GM12891 (cell line): ENCODE measurements at regions not wholly inside any gene's neighbourhood (a gene's known extent, or its start where the extent isn't known, plus 50 kb on each side); places are given as distances from the start of the nearest gene placed in this dataset.

Source experiments
- DNase-seq: peaks from one replicate; pipeline ENCODE4 v3.0.0; 2011; ENCODE audit warnings: low spot score; ENCODE audit not compliant: insufficient read length
- FAIRE-seq: peaks from 2 replicates; lab custom pipeline; 2011; peaks lifted over from hg19 to GRCh38; lab: Jason Lieb, UNC
- PAX5 ChIP-seq: IDR thresholded peaks from 2 replicates; pipeline ENCODE4 v1.6.1; 2011; ENCODE audit warnings: low read length, moderate library complexity, mild to moderate bottlenecking; ENCODE audit not compliant: insufficient read depth, severe bottlenecking
- POLR2A ChIP-seq: IDR thresholded peaks from 2 replicates; pipeline ENCODE4 v1.6.1; 2011; ENCODE audit warnings: low read depth, low read length, control low read depth
- POLR2AphosphoS5 ChIP-seq: IDR thresholded peaks from 2 replicates; pipeline ENCODE4 v1.6.1; 2011; ENCODE audit warnings: low read depth, low read length, control low read depth
- POU2F2 ChIP-seq: IDR thresholded peaks from 2 replicates; pipeline ENCODE4 v1.6.1; 2011; ENCODE audit warnings: low read depth, mild to moderate bottlenecking, control low read depth, low read length, moderate library complexity
- SPI1 ChIP-seq: IDR thresholded peaks from 2 replicates; pipeline ENCODE4 v1.6.1; 2011; ENCODE audit warnings: low read depth, low read length, control low read depth
- TAF1 ChIP-seq: IDR thresholded peaks from 2 replicates; pipeline ENCODE4 v1.6.1; 2011; ENCODE audit warnings: low read depth, low read length, control low read depth

GRCh38 chr6:114783083-114783482, 440.3 kb upstream of the HS3ST5 start:
- DNase-seq: no peak
- TF ChIP-seq TAF1: no peak
- TF ChIP-seq POLR2AphosphoS5: no peak
- no peak for TF ChIP-seq POLR2A
- TF ChIP-seq POU2F2: no peak
- TF ChIP-seq PAX5: no peak
- TF ChIP-seq SPI1: no peak
- FAIRE-seq: no peak

GRCh38 chr6:114764866-114765265, 422.0 kb upstream of the HS3ST5 start:
- TF ChIP-seq POLR2AphosphoS5 (no peak), TAF1 (no peak), POLR2A (no peak), PAX5 (no peak), SPI1 (no peak), POU2F2 (no peak)
- no peak for DNase-seq
- no peak for FAIRE-seq

DNA sequence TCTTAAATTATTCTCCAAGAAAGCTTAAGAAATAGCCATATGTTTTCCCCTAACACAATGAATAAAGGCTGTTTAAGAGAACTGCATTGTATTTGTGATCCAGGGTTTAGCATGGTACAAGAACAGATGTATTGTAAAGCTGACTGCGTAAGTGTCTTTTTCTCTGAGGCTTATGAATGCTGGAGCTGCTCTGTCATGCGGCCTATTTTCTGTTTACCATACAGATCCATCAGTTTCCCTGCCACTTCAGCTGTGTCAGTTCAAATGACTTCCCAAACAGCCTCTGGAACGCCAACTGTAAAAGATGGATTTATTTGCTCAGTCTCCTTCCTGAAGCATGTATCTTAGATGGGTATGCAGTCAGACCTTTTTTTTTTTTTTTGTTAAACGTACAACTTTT, 419.3 kb upstream of the HS3ST5 start:
- no peak for DNase-seq
- FAIRE-seq: no peak
- no peak for TF ChIP-seq POLR2A
- no peak for TF ChIP-seq SPI1
- no peak for TF ChIP-seq POU2F2
- TF ChIP-seq POLR2AphosphoS5: no peak

DNA sequence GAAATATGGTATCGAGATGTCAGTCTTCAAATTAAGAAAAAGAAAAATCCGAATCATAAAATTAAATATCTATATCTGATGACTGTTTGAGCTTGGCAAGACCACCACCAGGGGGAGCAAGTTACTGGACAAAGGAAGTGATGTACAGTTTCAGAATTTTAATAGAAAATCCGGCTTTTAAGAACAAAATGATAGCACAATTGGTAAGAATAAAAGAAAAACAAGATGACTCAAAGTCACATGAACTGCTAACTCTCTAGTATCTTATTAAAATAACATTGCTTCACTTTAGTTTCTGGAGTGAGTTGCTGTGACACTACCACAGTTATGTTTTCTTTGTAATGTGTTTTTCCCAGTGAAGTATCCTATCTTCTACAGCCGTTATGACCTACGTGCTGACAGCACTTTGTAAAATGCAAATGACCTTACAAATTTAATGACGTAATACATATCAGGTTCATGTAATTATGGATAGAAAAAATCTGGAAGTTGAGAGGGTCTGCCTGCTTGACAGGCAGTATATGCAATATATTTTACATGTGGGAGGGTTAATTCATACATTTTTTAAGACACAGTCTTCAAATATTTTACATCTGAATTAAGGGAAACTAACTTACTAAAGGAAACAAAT, 405.3 kb upstream of the HS3ST5 start:
- FAIRE-seq (no peak), DNase-seq (peak; percentile 1)
- TF ChIP-seq PAX5: no peak
- no peak for TF ChIP-seq POLR2A
- TF ChIP-seq TAF1: no peak
- TF ChIP-seq POU2F2: no peak
- no peak for TF ChIP-seq POLR2AphosphoS5
- TF ChIP-seq SPI1: no peak

- TF ChIP-seq SPI1 (no peak), PAX5 (no peak), POU2F2 (no peak), TAF1 (no peak), POLR2A (no peak), POLR2AphosphoS5 (no peak)
- FAIRE-seq: no peak
Measured at GRCh38 chr6:114740547-114740946, 397.7 kb upstream of the HS3ST5 start.

DNA sequence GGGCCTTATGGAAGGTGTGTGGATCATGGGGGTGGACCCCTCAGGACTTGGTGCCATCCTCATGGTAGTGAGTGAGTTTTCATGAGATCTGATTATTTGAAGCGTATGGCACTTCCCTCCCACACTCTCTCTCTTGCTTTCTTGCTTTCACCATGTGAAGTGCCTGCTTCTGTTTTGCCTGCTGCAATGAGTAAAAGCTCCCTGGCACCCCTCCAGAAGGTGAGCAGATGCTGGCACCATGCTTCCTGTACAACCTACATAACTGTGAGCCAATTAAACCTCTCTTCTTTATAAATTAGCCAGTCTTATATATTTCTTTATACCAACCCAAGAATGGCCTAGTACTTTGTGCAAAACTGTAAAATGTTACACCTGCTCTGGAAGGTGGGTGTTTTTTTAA, 396.8 kb upstream of the HS3ST5 start:
- DNase-seq (no peak), FAIRE-seq (no peak)
- TF ChIP-seq POLR2AphosphoS5: no peak
- no peak for TF ChIP-seq POU2F2
- no peak for TF ChIP-seq SPI1

More at GRCh38 chr6:114740547-114740946, 397.7 kb upstream of the HS3ST5 start:
- no peak for DNase-seq

GRCh38 chr6:114735025-114735735, 392.4 kb upstream of the HS3ST5 start:
- no peak for FAIRE-seq
- TF ChIP-seq SPI1 (no peak), POLR2A (no peak), TAF1 (no peak), POLR2AphosphoS5 (no peak), POU2F2 (no peak), PAX5 (no peak)
- no peak for DNase-seq

GRCh38 chr6:114733596-114733995, 390.8 kb upstream of the HS3ST5 start:
- FAIRE-seq (no peak), DNase-seq (no peak)
- TF ChIP-seq POLR2A (no peak), SPI1 (no peak), POU2F2 (no peak), TAF1 (no peak)

- TF ChIP-seq TAF1: no peak
- TF ChIP-seq SPI1: no peak
- no peak for TF ChIP-seq POLR2A
- TF ChIP-seq POU2F2: no peak
- no peak for TF ChIP-seq POLR2AphosphoS5
- no peak for TF ChIP-seq PAX5
- FAIRE-seq (no peak), DNase-seq (no peak)
Measured at GRCh38 chr6:114718716-114719270, 376.0 kb upstream of the HS3ST5 start.

DNA sequence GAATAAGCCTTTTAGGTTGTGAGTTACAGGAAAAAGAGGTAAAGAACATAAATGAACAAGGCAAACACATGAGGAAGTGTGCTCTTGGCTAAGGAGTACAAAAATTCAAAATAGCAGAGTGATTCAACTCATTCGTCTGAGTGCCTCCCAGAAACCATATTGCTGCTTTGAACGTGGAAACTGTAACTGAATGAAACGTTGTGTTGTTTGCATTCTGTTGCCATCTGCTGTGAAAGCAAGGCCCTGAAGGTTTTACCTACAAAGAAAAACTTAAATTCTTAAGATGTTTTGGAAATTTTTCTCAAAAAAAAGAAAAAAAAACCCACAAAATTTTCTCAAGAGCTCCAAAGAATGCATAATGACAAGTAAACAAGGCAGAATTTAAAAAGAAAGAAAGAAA, 375.4 kb upstream of the HS3ST5 start:
- FAIRE-seq: no peak
- no peak for DNase-seq
- TF ChIP-seq POLR2A (no peak), POU2F2 (no peak), TAF1 (no peak), SPI1 (no peak), PAX5 (no peak), POLR2AphosphoS5 (no peak)
